Pancreas (tissue), 10 donors: ENCODE measurements at regions not wholly inside any gene's neighbourhood (a gene's known extent, or its start where the extent isn't known, plus 50 kb on each side); places are given as distances from the start of the nearest gene placed in this dataset.
"Not testable (repeated sequence)": the region's sequence is repeated elsewhere in the genome, so short reads cannot be mapped to it uniquely, and the experiment has no call there.

Source experiments
- ATAC-seq, 4 donors: fragments of 200-7000 bp; cut with Tn5 transposase; one replicate each; pipeline versions ENCODE4 v1.8.0 to v1.9.1; 2020; ENCODE audit warnings: mild to moderate bottlenecking in 4 of 4, moderate library complexity in 4 of 4
- DNase-seq, 6 donors: peaks; one replicate each; pipeline ENCODE4 v3.0.0-alpha.2; 2020
- FAIRE-seq: peaks from 2 replicates; lab custom pipeline; 2012; peaks lifted over from hg19 to GRCh38; lab: Jason Lieb, UNC
- H3K27ac ChIP-seq, 4 donors: fragments of 200-600 bp; sonication (generic); 1 replicate in 3 of 4; 2 replicates in 1 of 4; pipeline versions ENCODE4 v1.5.0 to v1.8.0; 2020
- H3K27me3 ChIP-seq, 4 donors: fragments of 200-600 bp; one replicate each; pipeline ENCODE4 v1.8.0; 2021
- H3K36me3 ChIP-seq, 3 donors: fragments of 200-600 bp; sonication (generic) in 1 of 3; one replicate each; pipeline versions ENCODE4 v1.5.0 to v1.8.0; 2020 to 2021
- H3K4me1 ChIP-seq, 3 donors: fragments of 200-600 bp; one replicate each; pipeline ENCODE4 v1.8.0; 2021
- H3K4me3 ChIP-seq, 4 donors: fragments of 200-600 bp; sonication (generic) in 2 of 4; one replicate each; pipeline versions ENCODE4 v1.5.0 to v1.8.0; 2020 to 2021
- H3K9me3 ChIP-seq, 4 donors: fragments of 200-600 bp; one replicate each; pipeline ENCODE4 v1.8.0; 2021
- CTCF ChIP-seq, 4 donors: fragments of 200-600 bp; sonication (generic) in 3 of 4; IDR thresholded peaks; one replicate each; pipeline versions ENCODE4 v1.5.0 to v1.8.0; 2021; ENCODE audit warnings: antibody characterized with exemption in 4 of 4
- WGBS, 2 donors: extraction: QIAGEN DNeasy Blood & Tissue Kit; methylation state at CpG; one replicate each; pipeline ENCODE4 v1.1.7; 2013; 5-methylcytosine and 5-hydroxymethylcytosine counted together
- intact Hi-C, 3 donors: fragments of 100-400 bp; cut with DNase I; formaldehyde crosslinking; loops; one replicate each; pipeline versions ENCODE4 v1.11.1 to v1.14.2; 2022
- donor health status: healthy with polysubstance abuse.
- donor health status: DM: no; HTN: no; CAD: no; lungs with moderate emphysema.
- donor health status: DM: no; HTN: no; CAD: no.
- donor health status: control.
- donor health status: control.
- donor health status: Bipolar disorder and iron deficiency.
- donor health status: DM: yes; HTN: yes; CAD: no.
- donor health status: DM: no; HTN: no; CAD: no.
- donor health status: DM: no; HTN: no; CAD: no.
- donor health status: DM: yes; HTN: yes; CAD: no.

- TF ChIP-seq CTCF (IDR thresholded peaks at IDR 0.05), result no peak
- FAIRE-seq, result no peak
These were observed 50.7 kb upstream of the NIPA1 start for GRCh38 chr15:22735781-22736180.

GRCh38 chr15:22736200-22736599, 50.2 kb upstream of the NIPA1 start:
- DNase-seq, H3K27me3 ChIP-seq, H3K4me3 ChIP-seq, H3K4me1 ChIP-seq, H3K27ac ChIP-seq, H3K9me3 ChIP-seq, intact Hi-C loops, H3K36me3 ChIP-seq, FAIRE-seq, ATAC-seq: not testable (repeated sequence)

More at GRCh38 chr15:22735781-22736180, 50.7 kb upstream of the NIPA1 start:
- H3K27ac ChIP-seq, result no peak overlapping the region
- intact Hi-C loops, result no loop called here
- ATAC-seq, result no peak
- no peaks in the 10 kb centered on the region for H3K27me3 ChIP-seq
- H3K4me3 ChIP-seq, result no peak overlapping the region
- H3K9me3 ChIP-seq, result no peaks in the 10 kb centered on the region
- H3K36me3 ChIP-seq, result no peaks in the 10 kb centered on the region
- 78 to 83% methylated on average over 3 of the region's 3 CpGs for WGBS, 2 donors
- DNase-seq, result no peak
- H3K4me1 ChIP-seq, result no peaks in the 10 kb centered on the region
